Epithelial cell of prostate (primary cell): ENCODE measurements at regions not wholly inside any gene's neighbourhood (a gene's known extent, or its start where the extent isn't known, plus 50 kb on each side); places are given as distances from the start of the nearest gene placed in this dataset.
"Not testable (repeated sequence)": the region's sequence is repeated elsewhere in the genome, so short reads cannot be mapped to it uniquely, and the experiment has no call there.

Experiments
- DNase-seq: peaks from one replicate; pipeline ENCODE4 v3.0.0-alpha.2; 2011; ENCODE audit warnings: low read depth, low spot score
- H3K27ac ChIP-seq: fragments of 450-650 bp; 2 replicates; pipeline ENCODE4 v1.5.1; 2017; ENCODE audit warnings: mild to moderate bottlenecking

- no peak for DNase-seq
Observed at GRCh38 chr6:120395784-120396183, 938.5 kb downstream of the TBC1D32 start.

GRCh38 chr6:120395330-120395729 lies 939.0 kb downstream of the TBC1D32 start:
- DNase-seq, result no peak
- H3K27ac ChIP-seq, result no peak overlapping the region

More at GRCh38 chr6:120395784-120396183, 938.5 kb downstream of the TBC1D32 start:
- no peak overlapping the region for H3K27ac ChIP-seq

- H3K27ac ChIP-seq, result no peak overlapping the region
- DNase-seq, result no peak
Observed at GRCh38 chr6:120392941-120393340, 941.3 kb downstream of the TBC1D32 start.

- DNase-seq, result no peak
- no peak overlapping the region for H3K27ac ChIP-seq
Observed at GRCh38 chr6:120384671-120385070, 949.6 kb downstream of the TBC1D32 start.

- DNase-seq, result no peak
- no peak overlapping the region for H3K27ac ChIP-seq
Observed at GRCh38 chr6:120383681-120384080, 950.6 kb downstream of the TBC1D32 start.

- no peak overlapping the region for H3K27ac ChIP-seq
- no peak for DNase-seq
Observed at GRCh38 chr6:120378582-120379220, 955.6 kb downstream of the TBC1D32 start.

GRCh38 chr6:120373185-120373584 lies 961.1 kb downstream of the TBC1D32 start:
- no peak for DNase-seq
- H3K27ac ChIP-seq, result no peak overlapping the region

- no peak for DNase-seq
- no peak overlapping the region for H3K27ac ChIP-seq
Observed at GRCh38 chr6:120363429-120363828, 970.9 kb downstream of the TBC1D32 start.

- not testable (repeated sequence) for DNase-seq, H3K27ac ChIP-seq
Observed at GRCh38 chr6:120358535-120358934, 975.7 kb downstream of the TBC1D32 start.

- no peak for DNase-seq
- H3K27ac ChIP-seq, result peak overlapping the region; percentile 7
Observed at GRCh38 chr6:120357447-120357846, 976.8 kb downstream of the TBC1D32 start.

GRCh38 chr6:120355822-120356221 lies 978.5 kb downstream of the TBC1D32 start:
- H3K27ac ChIP-seq, result peak overlapping the region; percentile 87
- no peak for DNase-seq

GRCh38 chr6:120354452-120355098 lies 979.7 kb downstream of the TBC1D32 start:
- peak; percentile 61 for DNase-seq
- peak overlapping the region; percentile 87 for H3K27ac ChIP-seq

- no peak overlapping the region for H3K27ac ChIP-seq
- no peak for DNase-seq
Observed at GRCh38 chr6:120352491-120352890, 981.8 kb downstream of the TBC1D32 start.

- DNase-seq, result no peak
- H3K27ac ChIP-seq, result no peak overlapping the region
Observed at GRCh38 chr6:120348926-120349325, 985.4 kb downstream of the TBC1D32 start.

- no peak overlapping the region for H3K27ac ChIP-seq
- no peak for DNase-seq
Observed at GRCh38 chr6:120328521-120328920, 979.0 kb upstream of the MAN1A1 start.

- no peak for DNase-seq
- no peak overlapping the region for H3K27ac ChIP-seq
Observed at GRCh38 chr6:120320481-120321162, 971.1 kb upstream of the MAN1A1 start.

GRCh38 chr6:120304223-120304622 lies 954.7 kb upstream of the MAN1A1 start:
- DNase-seq, result no peak
- H3K27ac ChIP-seq, result no peak overlapping the region

GRCh38 chr6:120303527-120303926 lies 954.0 kb upstream of the MAN1A1 start:
- no peak overlapping the region for H3K27ac ChIP-seq
- DNase-seq, result no peak

- DNase-seq, result peak; percentile 8
- H3K27ac ChIP-seq, result no peak overlapping the region
Observed at GRCh38 chr6:120302041-120302440, 952.5 kb upstream of the MAN1A1 start.

GRCh38 chr6:120290964-120291363 lies 941.4 kb upstream of the MAN1A1 start:
- H3K27ac ChIP-seq, result no peak overlapping the region
- DNase-seq, result no peak

GRCh38 chr6:120282005-120282404 lies 932.4 kb upstream of the MAN1A1 start:
- no peak overlapping the region for H3K27ac ChIP-seq
- DNase-seq, result no peak
